GM12864 (cell line): ENCODE measurements at regions not wholly inside any gene's neighbourhood (a gene's known extent, or its start where the extent isn't known, plus 50 kb on each side); places are given as distances from the start of the nearest gene placed in this dataset.

Experiments
- DNase-seq: peaks from one replicate; pipeline ENCODE4 v3.0.0-alpha.2; 2011; ENCODE audit warnings: low read depth
- H3K4me3 ChIP-seq: 2 replicates; pipeline ENCODE4 v1.5.1; 2011; ENCODE audit warnings: mild to moderate bottlenecking, low read depth, low read length, control low read depth
- TF ChIP-seq, protein P1 (sequence below): IDR thresholded peaks from 2 replicates; pipeline ENCODE4 v1.5.1; 2011; ENCODE audit warnings: low read depth, mild to moderate bottlenecking, moderate library complexity, low read length, control low read depth, inconsistent platforms; ENCODE audit errors: missing control alignments

DNA sequence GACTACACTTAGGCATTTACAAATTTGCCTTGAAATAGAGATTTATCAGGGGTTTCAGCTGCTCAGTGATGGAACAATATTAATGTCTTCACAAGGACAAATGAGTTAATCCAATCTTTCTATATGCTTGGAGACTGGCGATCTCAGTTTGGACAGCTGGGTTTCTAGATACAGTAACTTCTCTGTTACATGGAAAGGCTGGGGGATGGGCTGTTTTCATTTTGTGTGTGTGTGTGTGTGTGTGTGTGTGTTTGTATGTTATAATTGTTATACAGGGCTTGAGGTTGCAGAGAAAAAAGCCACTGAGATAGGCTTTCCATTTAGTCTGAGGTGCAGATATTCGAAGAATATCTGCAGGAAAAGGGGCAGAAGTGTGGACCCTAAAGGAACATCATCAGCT is 359.3 kb upstream of the SALL1 start:
- DNase-seq, result no peak
- TF ChIP-seq, protein P1, sequence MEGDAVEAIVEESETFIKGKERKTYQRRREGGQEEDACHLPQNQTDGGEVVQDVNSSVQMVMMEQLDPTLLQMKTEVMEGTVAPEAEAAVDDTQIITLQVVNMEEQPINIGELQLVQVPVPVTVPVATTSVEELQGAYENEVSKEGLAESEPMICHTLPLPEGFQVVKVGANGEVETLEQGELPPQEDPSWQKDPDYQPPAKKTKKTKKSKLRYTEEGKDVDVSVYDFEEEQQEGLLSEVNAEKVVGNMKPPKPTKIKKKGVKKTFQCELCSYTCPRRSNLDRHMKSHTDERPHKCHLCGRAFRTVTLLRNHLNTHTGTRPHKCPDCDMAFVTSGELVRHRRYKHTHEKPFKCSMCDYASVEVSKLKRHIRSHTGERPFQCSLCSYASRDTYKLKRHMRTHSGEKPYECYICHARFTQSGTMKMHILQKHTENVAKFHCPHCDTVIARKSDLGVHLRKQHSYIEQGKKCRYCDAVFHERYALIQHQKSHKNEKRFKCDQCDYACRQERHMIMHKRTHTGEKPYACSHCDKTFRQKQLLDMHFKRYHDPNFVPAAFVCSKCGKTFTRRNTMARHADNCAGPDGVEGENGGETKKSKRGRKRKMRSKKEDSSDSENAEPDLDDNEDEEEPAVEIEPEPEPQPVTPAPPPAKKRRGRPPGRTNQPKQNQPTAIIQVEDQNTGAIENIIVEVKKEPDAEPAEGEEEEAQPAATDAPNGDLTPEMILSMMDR, result no peak
- no peak overlapping the region for H3K4me3 ChIP-seq

DNA sequence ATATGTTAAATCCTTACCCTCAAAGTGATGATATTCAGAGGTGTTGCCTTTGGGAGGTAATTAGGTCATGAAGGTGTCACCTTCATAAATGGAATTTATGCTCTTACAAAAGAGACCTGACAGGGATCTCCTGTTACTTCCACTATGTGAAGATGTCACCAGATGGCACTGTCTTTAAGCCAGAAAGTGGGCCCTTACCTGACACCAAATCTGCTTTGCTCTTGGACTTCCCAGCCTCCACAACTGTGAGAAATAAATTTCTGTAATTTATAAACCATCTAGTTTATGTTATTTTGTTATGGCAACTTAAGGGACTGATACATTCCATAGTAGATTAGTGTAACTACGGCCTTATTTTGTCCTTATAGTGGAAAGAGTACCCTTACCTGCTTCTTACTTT is 358.3 kb upstream of the SALL1 start:
- DNase-seq, result no peak
- TF ChIP-seq, protein P1, result no peak
- no peak overlapping the region for H3K4me3 ChIP-seq

DNA sequence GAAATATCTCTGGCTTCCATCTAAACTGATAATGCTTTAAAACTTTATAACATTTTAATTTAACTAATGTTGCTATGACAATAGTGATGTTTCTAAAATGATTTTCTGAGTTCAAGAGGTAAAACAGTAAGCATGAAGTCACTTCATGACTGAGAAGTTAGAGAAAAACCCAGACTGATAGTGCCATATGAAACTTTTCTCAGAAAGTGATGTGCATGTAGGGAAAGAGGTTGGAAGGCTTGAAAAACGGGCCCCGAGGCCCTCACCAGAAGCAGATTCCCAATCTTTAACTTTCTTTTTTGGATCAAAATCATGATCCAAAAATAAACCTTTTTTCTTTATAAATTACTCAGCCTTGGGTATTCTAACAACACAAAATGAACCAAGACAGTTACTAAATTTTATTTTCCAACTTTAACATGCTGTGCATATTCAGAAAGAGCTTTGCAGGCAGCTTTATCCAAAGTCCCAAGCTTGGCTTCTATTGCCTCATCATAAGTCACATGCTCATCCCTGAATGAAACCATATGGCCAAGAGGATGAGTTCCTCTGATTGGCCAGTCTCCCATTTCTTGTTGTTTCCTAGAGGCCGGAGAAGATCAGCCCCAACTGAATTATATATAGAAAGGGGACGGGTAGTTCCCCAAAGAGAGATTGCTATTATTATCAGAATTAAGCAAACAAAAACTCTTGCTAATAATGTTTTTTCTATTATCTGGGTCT is 357.6 kb upstream of the SALL1 start:
- no peak overlapping the region for H3K4me3 ChIP-seq
- TF ChIP-seq, protein P1, result no peak
- no peak for DNase-seq

DNA sequence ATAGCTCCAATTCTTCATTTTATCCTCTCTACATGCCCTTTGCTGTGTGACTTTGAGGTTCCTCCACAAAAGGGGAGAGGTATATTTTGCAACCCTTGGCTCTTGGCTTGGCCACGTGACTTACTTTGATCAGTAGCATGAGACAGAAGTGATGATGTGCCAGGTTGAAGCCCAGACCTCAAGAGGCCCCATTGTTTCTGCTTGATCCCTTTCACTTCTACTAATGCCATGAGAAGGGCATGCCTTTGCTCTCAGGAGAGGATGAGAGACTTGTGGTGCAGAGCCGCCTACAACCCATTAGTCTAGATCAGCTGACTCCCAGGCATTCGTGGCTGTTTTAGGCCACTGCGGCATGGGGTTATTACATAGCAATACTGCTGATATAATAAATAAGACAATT is 356.2 kb upstream of the SALL1 start:
- no peak for DNase-seq
- TF ChIP-seq, protein P1, result no peak
- no peak overlapping the region for H3K4me3 ChIP-seq

DNA sequence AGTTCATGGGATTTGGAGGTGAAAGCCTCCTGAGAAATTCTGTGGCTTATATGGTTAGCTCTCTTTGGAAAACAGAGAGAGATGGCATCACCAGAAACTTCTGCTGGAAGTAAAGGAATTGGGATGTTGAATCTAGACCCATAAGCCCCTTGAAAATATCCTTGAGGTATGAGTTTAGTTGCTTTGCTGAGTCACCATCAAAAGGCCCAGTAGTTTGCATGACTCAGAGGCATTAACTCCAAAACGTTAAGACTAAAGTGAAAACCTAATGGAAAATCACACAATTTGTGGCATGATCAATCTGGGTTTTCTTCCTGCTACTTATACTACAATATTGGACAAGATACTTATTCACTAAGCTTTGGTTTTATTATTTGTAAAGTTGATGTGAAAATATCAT is 349.2 kb upstream of the SALL1 start:
- H3K4me3 ChIP-seq, result no peak overlapping the region
- DNase-seq, result no peak
- TF ChIP-seq, protein P1, result no peak

DNA sequence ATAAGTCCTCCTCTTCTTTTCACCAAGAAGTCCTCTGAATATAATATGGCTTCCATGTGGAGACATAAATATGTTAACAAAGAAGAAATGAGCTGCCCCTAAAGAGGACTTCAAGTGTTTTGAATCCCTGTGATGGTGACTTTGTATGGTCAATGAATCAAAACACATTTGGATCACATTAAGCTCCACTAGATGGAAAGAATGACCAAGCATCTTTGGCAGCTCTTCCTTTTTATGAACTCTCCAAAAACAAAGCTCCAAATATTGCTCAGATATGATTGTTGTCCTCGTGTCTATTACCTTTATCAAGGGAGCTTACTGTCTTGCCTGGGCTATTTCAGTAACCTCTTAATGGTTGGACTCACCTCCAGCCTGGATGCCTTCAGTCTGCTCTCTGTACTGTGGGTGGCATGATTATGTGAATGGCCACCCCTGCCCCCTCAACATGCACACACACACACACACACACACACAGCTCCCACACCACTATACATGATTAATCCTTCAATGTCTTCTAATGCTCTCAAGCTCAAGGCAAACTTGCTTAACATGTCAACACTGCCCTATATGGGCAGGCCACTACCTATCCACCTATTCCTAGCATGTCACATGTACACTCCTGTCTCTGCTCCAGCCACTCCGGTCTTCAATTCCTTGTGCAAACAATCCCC is 346.6 kb upstream of the SALL1 start:
- no peak overlapping the region for H3K4me3 ChIP-seq
- TF ChIP-seq, protein P1, result no peak
- DNase-seq, result no peak

DNA sequence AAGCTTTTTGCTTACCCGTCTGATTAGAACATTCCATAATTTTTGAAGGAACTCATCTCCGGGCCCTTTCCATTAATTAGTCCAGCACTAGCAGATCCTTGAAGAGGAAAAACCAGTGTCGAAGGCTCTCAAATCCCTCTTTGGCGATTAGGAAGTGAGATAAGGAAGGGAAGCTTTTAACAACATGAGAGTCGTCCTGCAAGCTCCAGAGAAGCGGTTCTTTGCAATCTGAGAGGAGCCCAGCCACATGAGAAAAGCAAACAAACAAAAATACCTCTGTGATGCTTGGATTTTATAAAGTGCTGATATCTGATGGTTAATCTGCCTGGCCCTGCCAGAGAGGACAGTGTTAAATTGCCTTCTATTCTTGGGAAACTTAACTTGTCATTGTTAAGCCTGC is 339.8 kb upstream of the SALL1 start:
- no peak overlapping the region for H3K4me3 ChIP-seq
- no peak for DNase-seq
- TF ChIP-seq, protein P1, result no peak
